ENCODE measurements at regions not wholly inside any gene's neighbourhood (a gene's known extent, or its start where the extent isn't known, plus 50 kb on each side); places are given as distances from the start of the nearest gene placed in this dataset.

- intact Hi-C loops (cut with DNase I): loop anchor here in 1 of 4 donors (5.0 to 10.0 kb wide), 2 partner anchors 80 to 577 kb away; no protein-coding TSS in a partner anchor
- H3K4me3 ChIP-seq: no peak overlapping the region
- H3K4me1 ChIP-seq (ENCODE audit: insufficient read depth): no peaks in the 10 kb centered on the region
- no peak for DNase-seq
- no peaks in the 10 kb centered on the region for H3K36me3 ChIP-seq
- H3K9me3 ChIP-seq: no peaks in the 10 kb centered on the region
- no peak overlapping the region for H3K27ac ChIP-seq
- no peaks in the 10 kb centered on the region for H3K27me3 ChIP-seq
- no peak for TF ChIP-seq POLR2A (IDR thresholded peaks at IDR 0.05)
- no peak for TF ChIP-seq EP300 (IDR thresholded peaks at IDR 0.05)
- TF ChIP-seq CTCF (IDR thresholded peaks at IDR 0.05): no peak
- WGBS, 3 donors: 91 to 93% (median 93%) methylated on average over 2 of the region's 2 CpGs
Measured at GRCh38 chr3:30114918-30115317, 491.5 kb upstream of the TGFBR2 start.

- WGBS, 3 donors: 69 to 78% (median 72%) methylated on average over 1 of the region's 1 CpG
- intact Hi-C loops (cut with DNase I): no loop called here
- TF ChIP-seq EP300 (IDR thresholded peaks at IDR 0.05) (no peak), POLR2A (IDR thresholded peaks at IDR 0.05) (no peak), CTCF (IDR thresholded peaks at IDR 0.05) (no peak)
Measured at GRCh38 chr3:30122359-30122758, 484.0 kb upstream of the TGFBR2 start.

GRCh38 chr3:30123224-30123623 is 483.2 kb upstream of the TGFBR2 start:
- TF ChIP-seq POLR2A (IDR thresholded peaks at IDR 0.05) (no peak), CTCF (IDR thresholded peaks at IDR 0.05) (no peak), EP300 (IDR thresholded peaks at IDR 0.05) (no peak)

More at GRCh38 chr3:30122359-30122758, 484.0 kb upstream of the TGFBR2 start:
- Histone ChIP-seq H3K36me3 (no peaks in the 10 kb centered on the region), H3K27ac (no peak overlapping the region), H3K27me3 (no peaks in the 10 kb centered on the region), H3K4me1 (ENCODE audit: insufficient read depth) (no peaks in the 10 kb centered on the region), H3K9me3 (no peaks in the 10 kb centered on the region), H3K4me3 (no peak overlapping the region)
- DNase-seq: no peak

GRCh38 chr3:30123755-30124154 is 482.6 kb upstream of the TGFBR2 start:
- no peaks in the 10 kb centered on the region for H3K9me3 ChIP-seq
- H3K27me3 ChIP-seq: no peaks in the 10 kb centered on the region
- H3K4me3 ChIP-seq: no peak overlapping the region
- no peak overlapping the region for H3K27ac ChIP-seq
- WGBS, 3 donors: 87 to 94% (median 90%) methylated on average over 1 of the region's 1 CpG
- DNase-seq: no peak
- intact Hi-C loops (cut with DNase I): no loop called here
- no peaks in the 10 kb centered on the region for H3K36me3 ChIP-seq
- no peaks in the 10 kb centered on the region for H3K4me1 ChIP-seq (ENCODE audit: insufficient read depth)
- TF ChIP-seq EP300 (IDR thresholded peaks at IDR 0.05): no peak
- TF ChIP-seq POLR2A (IDR thresholded peaks at IDR 0.05): no peak
- TF ChIP-seq CTCF (IDR thresholded peaks at IDR 0.05): no peak

More at GRCh38 chr3:30123224-30123623, 483.2 kb upstream of the TGFBR2 start:
- no peaks in the 10 kb centered on the region for H3K36me3 ChIP-seq
- intact Hi-C loops (cut with DNase I): no loop called here
- H3K27ac ChIP-seq: no peak overlapping the region
- H3K27me3 ChIP-seq: no peaks in the 10 kb centered on the region
- H3K4me1 ChIP-seq (ENCODE audit: insufficient read depth): no peaks in the 10 kb centered on the region
- H3K4me3 ChIP-seq: no peak overlapping the region
- H3K9me3 ChIP-seq: no peaks in the 10 kb centered on the region
- WGBS, 3 donors: 81 to 97% (median 90%) methylated on average over 3 of the region's 3 CpGs
- no peak for DNase-seq
